GM23338 (cell line): ENCODE measurements at regions not wholly inside any gene's neighbourhood (a gene's known extent, or its start where the extent isn't known, plus 50 kb on each side); places are given as distances from the start of the nearest gene placed in this dataset.

Experiments
- ATAC-seq: fragments of 200-7000 bp; cut with Tn5 transposase; 3 replicates; pipeline ENCODE4 v1.9.1; 2020
- DNase-seq: peaks from one replicate; pipeline ENCODE4 v3.0.0-alpha.2; 2015; ENCODE audit warnings: low spot score
- H2AFZ ChIP-seq: fragments of 200-600 bp; sonication (generic); 2 replicates; pipeline ENCODE4 v1.8.0; 2016; ENCODE audit warnings: antibody characterized with exemption, mild to moderate bottlenecking, moderate library complexity
- H3F3A ChIP-seq: fragments of 200-600 bp; sonication (generic); replicated peaks from 2 replicates; pipeline ENCODE4 v1.8.0; 2017; ENCODE audit warnings: antibody characterized with exemption, mixed run types, low read depth
- H3K27ac ChIP-seq: fragments of 200-600 bp; sonication (generic); 2 replicates; pipeline ENCODE4 v1.6.1; 2016; ENCODE audit warnings: low read depth
- H3K27me3 ChIP-seq: fragments of 200-600 bp; sonication (generic); 2 replicates; pipeline ENCODE4 v1.8.0; 2016; ENCODE audit warnings: mild to moderate bottlenecking, mixed run types, moderate library complexity; ENCODE audit not compliant: insufficient read depth
- H3K36me3 ChIP-seq: fragments of 200-600 bp; sonication (generic); 2 replicates; pipeline ENCODE4 v1.8.0; 2016; ENCODE audit warnings: mild to moderate bottlenecking; ENCODE audit not compliant: insufficient read depth
- H3K4me1 ChIP-seq: fragments of 200-600 bp; sonication (generic); 2 replicates; pipeline ENCODE4 v1.8.0; 2016; ENCODE audit warnings: mild to moderate bottlenecking, moderate library complexity; ENCODE audit not compliant: insufficient read depth
- H3K4me2 ChIP-seq: fragments of 200-600 bp; sonication (generic); 2 replicates; pipeline ENCODE4 v1.7.1; 2017; ENCODE audit warnings: mixed run types
- H3K4me3 ChIP-seq: fragments of 200-600 bp; sonication (generic); 2 replicates; pipeline ENCODE4 v1.6.1; 2016; ENCODE audit warnings: mixed run types
- H3K79me2 ChIP-seq: fragments of 200-600 bp; sonication (generic); replicated peaks from 2 replicates; pipeline ENCODE4 v1.8.0; 2017; ENCODE audit warnings: mild to moderate bottlenecking; ENCODE audit not compliant: insufficient read depth
- H3K9me2 ChIP-seq: fragments of 200-600 bp; sonication (generic); 2 replicates; pipeline ENCODE4 v1.8.0; 2017; ENCODE audit not compliant: insufficient read depth
- H4K20me1 ChIP-seq: fragments of 200-600 bp; sonication (generic); replicated peaks from 2 replicates; pipeline ENCODE4 v1.8.0; 2017; ENCODE audit warnings: mild to moderate bottlenecking; ENCODE audit not compliant: insufficient read depth
- H3K27ac Mint-ChIP-seq: 2 replicates; pipeline ENCODE4 v1.8.0; 2020; ENCODE audit warnings: inconsistent platforms, mild to moderate bottlenecking, moderate library complexity, mixed read lengths
- H3K27me3 Mint-ChIP-seq: 3 replicates; pipeline ENCODE4 v1.8.0; 2022; ENCODE audit warnings: low read depth, mild to moderate bottlenecking, moderate library complexity, mixed read lengths, inconsistent platforms; ENCODE audit not compliant: insufficient read depth, poor library complexity
- H3K36me3 Mint-ChIP-seq: 3 replicates; pipeline ENCODE4 v1.8.0; 2021; ENCODE audit warnings: low read depth, mild to moderate bottlenecking, inconsistent platforms, moderate library complexity, mixed read lengths
- H3K4me1 Mint-ChIP-seq: 3 replicates; pipeline ENCODE4 v1.8.0; 2020; ENCODE audit warnings: mild to moderate bottlenecking, inconsistent platforms, mixed read lengths
- H3K4me3 Mint-ChIP-seq: 3 replicates; pipeline ENCODE4 v1.8.0; 2021; ENCODE audit warnings: moderate library complexity, mild to moderate bottlenecking, inconsistent platforms, mixed read lengths
- H3K9me3 Mint-ChIP-seq: 3 replicates; pipeline ENCODE4 v1.8.0; 2020; ENCODE audit warnings: moderate library complexity, mild to moderate bottlenecking, inconsistent platforms, mixed read lengths
- CREB1 ChIP-seq: fragments of 250-450 bp; sonication (Bioruptor Pico); IDR thresholded peaks from 2 replicates; pipeline ENCODE4 v1.5.0; 2020; ENCODE audit warnings: low read depth, mild to moderate bottlenecking, moderate library complexity
- CTCF ChIP-seq, 2 experiments: fragments of 200-600 bp in 1 of 2; sonication (generic) in 1 of 2; conservative IDR thresholded peaks; 2 replicates each; pipeline versions ENCODE4 v1.5.1 to v1.6.1; 2016 to 2017; ENCODE audit warnings: antibody characterized with exemption in 2 of 2, low read depth in 2 of 2, mild to moderate bottlenecking in 2 of 2, moderate library complexity in 1 of 2
- EZH2 ChIP-seq: fragments of 200-600 bp; sonication (generic); IDR thresholded peaks from one replicate; pipeline ENCODE4 v1.8.0; 2017; ENCODE audit warnings: antibody characterized with exemption, mild to moderate bottlenecking, low read depth; ENCODE audit not compliant: unreplicated experiment
- EZH2phosphoT487 ChIP-seq: fragments of 200-600 bp; sonication (generic); IDR thresholded peaks from one replicate; pipeline ENCODE4 v1.8.1; 2018; ENCODE audit warnings: antibody characterized with exemption; ENCODE audit not compliant: unreplicated experiment
- JUNB ChIP-seq: IDR thresholded peaks from one replicate; pipeline ENCODE4 v1.6.1; 2016; ENCODE audit warnings: antibody characterized with exemption; ENCODE audit not compliant: unreplicated experiment
- NANOG ChIP-seq: IDR thresholded peaks from 2 replicates; pipeline ENCODE4 v1.6.1; 2016; ENCODE audit warnings: antibody characterized with exemption, borderline replicate concordance
- POLR2AphosphoS5 ChIP-seq: IDR thresholded peaks from 2 replicates; pipeline ENCODE4 v1.6.1; 2016; ENCODE audit warnings: antibody characterized with exemption, low read depth
- REST ChIP-seq: IDR thresholded peaks from one replicate; pipeline ENCODE4 v1.6.1; 2018; ENCODE audit warnings: antibody characterized with exemption; ENCODE audit not compliant: unreplicated experiment
- STAT1 ChIP-seq: IDR thresholded peaks from one replicate; pipeline ENCODE4 v1.6.1; 2016; ENCODE audit warnings: antibody characterized with exemption; ENCODE audit not compliant: unreplicated experiment
- ZNF114 ChIP-seq: fragments of 250-450 bp; sonication (Bioruptor Pico); IDR thresholded peaks from 2 replicates; pipeline ENCODE4 v1.5.0; 2020; ENCODE audit warnings: mild to moderate bottlenecking, moderate library complexity
- ZNF331 ChIP-seq: fragments of 250-450 bp; sonication (Bioruptor Pico); IDR thresholded peaks from 2 replicates; pipeline ENCODE4 v1.5.0; 2020; ENCODE audit warnings: low read depth, mild to moderate bottlenecking, moderate library complexity
- TF ChIP-seq, protein P1 (sequence below): IDR thresholded peaks from 2 replicates; pipeline ENCODE4 v1.6.1; 2016; ENCODE audit warnings: antibody characterized with exemption
- TF ChIP-seq, protein P2 (sequence below): fragments of 250-450 bp; sonication (Bioruptor Pico); IDR thresholded peaks from 2 replicates; pipeline ENCODE4 v1.5.0; 2020; ENCODE audit warnings: mild to moderate bottlenecking, moderate library complexity

- Mint-ChIP-seq H3K36me3 (no peaks in the 10 kb centered on the region), H3K9me3 (no peaks in the 10 kb centered on the region; the same call in 2 of the 3 replicates), H3K4me3 (no peak overlapping the region), H3K27me3 (no peaks in the 10 kb centered on the region), H3K4me1 (no peaks in the 10 kb centered on the region), H3K27ac (no peak overlapping the region)
- TF ChIP-seq, protein P1, sequence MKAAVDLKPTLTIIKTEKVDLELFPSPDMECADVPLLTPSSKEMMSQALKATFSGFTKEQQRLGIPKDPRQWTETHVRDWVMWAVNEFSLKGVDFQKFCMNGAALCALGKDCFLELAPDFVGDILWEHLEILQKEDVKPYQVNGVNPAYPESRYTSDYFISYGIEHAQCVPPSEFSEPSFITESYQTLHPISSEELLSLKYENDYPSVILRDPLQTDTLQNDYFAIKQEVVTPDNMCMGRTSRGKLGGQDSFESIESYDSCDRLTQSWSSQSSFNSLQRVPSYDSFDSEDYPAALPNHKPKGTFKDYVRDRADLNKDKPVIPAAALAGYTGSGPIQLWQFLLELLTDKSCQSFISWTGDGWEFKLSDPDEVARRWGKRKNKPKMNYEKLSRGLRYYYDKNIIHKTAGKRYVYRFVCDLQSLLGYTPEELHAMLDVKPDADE: no peak
- no peak for TF ChIP-seq JUNB
- no peak for TF ChIP-seq STAT1
- no peak for TF ChIP-seq ZNF331 (CRISPR knock-in tag)
- no peak for TF ChIP-seq EZH2
- no peak for TF ChIP-seq NANOG
- no peak for TF ChIP-seq POLR2AphosphoS5
- TF ChIP-seq EZH2phosphoT487: no peak
- no peak for TF ChIP-seq CTCF (conservative IDR thresholded peaks at IDR 0.05; ENCODE audit: low read depth in 2 of 2)
- no peak for TF ChIP-seq REST
- TF ChIP-seq ZNF114 (CRISPR knock-in tag): no peak
- no peak for TF ChIP-seq CREB1 (CRISPR knock-in tag)
- TF ChIP-seq, protein P2, sequence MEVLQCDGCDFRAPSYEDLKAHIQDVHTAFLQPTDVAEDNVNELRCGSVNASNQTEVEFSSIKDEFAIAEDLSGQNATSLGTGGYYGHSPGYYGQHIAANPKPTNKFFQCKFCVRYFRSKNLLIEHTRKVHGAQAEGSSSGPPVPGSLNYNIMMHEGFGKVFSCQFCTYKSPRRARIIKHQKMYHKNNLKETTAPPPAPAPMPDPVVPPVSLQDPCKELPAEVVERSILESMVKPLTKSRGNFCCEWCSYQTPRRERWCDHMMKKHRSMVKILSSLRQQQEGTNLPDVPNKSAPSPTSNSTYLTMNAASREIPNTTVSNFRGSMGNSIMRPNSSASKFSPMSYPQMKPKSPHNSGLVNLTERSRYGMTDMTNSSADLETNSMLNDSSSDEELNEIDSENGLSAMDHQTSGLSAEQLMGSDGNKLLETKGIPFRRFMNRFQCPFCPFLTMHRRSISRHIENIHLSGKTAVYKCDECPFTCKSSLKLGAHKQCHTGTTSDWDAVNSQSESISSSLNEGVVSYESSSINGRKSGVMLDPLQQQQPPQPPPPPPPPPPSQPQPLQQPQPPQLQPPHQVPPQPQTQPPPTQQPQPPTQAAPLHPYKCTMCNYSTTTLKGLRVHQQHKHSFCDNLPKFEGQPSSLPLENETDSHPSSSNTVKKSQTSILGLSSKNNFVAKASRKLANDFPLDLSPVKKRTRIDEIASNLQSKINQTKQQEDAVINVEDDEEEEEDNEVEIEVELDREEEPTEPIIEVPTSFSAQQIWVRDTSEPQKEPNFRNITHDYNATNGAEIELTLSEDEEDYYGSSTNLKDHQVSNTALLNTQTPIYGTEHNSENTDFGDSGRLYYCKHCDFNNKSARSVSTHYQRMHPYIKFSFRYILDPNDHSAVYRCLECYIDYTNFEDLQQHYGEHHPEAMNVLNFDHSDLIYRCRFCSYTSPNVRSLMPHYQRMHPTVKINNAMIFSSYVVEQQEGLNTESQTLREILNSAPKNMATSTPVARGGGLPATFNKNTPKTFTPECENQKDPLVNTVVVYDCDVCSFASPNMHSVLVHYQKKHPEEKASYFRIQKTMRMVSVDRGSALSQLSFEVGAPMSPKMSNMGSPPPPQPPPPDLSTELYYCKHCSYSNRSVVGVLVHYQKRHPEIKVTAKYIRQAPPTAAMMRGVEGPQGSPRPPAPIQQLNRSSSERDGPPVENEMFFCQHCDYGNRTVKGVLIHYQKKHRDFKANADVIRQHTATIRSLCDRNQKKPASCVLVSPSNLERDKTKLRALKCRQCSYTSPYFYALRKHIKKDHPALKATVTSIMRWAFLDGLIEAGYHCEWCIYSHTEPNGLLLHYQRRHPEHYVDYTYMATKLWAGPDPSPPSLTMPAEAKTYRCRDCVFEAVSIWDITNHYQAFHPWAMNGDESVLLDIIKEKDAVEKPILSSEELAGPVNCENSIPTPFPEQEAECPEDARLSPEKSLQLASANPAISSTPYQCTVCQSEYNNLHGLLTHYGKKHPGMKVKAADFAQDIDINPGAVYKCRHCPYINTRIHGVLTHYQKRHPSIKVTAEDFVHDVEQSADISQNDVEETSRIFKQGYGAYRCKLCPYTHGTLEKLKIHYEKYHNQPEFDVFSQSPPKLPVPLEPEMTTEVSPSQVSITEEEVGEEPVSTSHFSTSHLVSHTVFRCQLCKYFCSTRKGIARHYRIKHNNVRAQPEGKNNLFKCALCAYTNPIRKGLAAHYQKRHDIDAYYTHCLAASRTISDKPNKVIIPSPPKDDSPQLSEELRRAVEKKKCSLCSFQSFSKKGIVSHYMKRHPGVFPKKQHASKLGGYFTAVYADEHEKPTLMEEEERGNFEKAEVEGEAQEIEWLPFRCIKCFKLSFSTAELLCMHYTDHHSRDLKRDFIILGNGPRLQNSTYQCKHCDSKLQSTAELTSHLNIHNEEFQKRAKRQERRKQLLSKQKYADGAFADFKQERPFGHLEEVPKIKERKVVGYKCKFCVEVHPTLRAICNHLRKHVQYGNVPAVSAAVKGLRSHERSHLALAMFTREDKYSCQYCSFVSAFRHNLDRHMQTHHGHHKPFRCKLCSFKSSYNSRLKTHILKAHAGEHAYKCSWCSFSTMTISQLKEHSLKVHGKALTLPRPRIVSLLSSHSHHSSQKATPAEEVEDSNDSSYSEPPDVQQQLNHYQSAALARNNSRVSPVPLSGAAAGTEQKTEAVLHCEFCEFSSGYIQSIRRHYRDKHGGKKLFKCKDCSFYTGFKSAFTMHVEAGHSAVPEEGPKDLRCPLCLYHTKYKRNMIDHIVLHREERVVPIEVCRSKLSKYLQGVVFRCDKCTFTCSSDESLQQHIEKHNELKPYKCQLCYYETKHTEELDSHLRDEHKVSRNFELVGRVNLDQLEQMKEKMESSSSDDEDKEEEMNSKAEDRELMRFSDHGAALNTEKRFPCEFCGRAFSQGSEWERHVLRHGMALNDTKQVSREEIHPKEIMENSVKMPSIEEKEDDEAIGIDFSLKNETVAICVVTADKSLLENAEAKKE (CRISPR knock-in tag): no peak
- no peak for DNase-seq
- Histone ChIP-seq H3K4me1 (no peaks in the 10 kb centered on the region), H3K9me2 (no peaks in the 10 kb centered on the region), H3K36me3 (no peaks in the 10 kb centered on the region), H3F3A (no peaks in the 10 kb centered on the region), H3K4me3 (no peak overlapping the region), H3K4me2 (no peak overlapping the region), H3K79me2 (no peaks in the 10 kb centered on the region), H3K27me3 (no peaks in the 10 kb centered on the region), H4K20me1 (no peaks in the 10 kb centered on the region), H3K27ac (no peak overlapping the region), H2AFZ (no peak overlapping the region)
- no peak for ATAC-seq
These were observed 455.3 kb upstream of the USP24 start for GRCh38 chr1:55670331-55671082.
